ENCODE measurements at regions not wholly inside any gene's neighbourhood (a gene's known extent, or its start where the extent isn't known, plus 50 kb on each side); places are given as distances from the start of the nearest gene placed in this dataset.
"Not testable (repeated sequence)": the region's sequence is repeated elsewhere in the genome, so short reads cannot be mapped to it uniquely, and the experiment has no call there.

- no peak for TF ChIP-seq CTCF (IDR thresholded peaks at IDR 0.05)
- no peak for TF ChIP-seq POLR2A (IDR thresholded peaks at IDR 0.05)
- TF ChIP-seq POLR2AphosphoS5 (IDR thresholded peaks at IDR 0.05) = no peak
- no peak for TF ChIP-seq EP300 (IDR thresholded peaks at IDR 0.05)
- no peaks in the 10 kb centered on the region for H3K27me3 ChIP-seq
- H3K4me3 ChIP-seq = no peak overlapping the region
- H3K36me3 ChIP-seq = no peaks in the 10 kb centered on the region
- no peak for DNase-seq (ENCODE audit: low spot score in 2 of 2)
- 71% methylated on average over 5 of the region's 5 CpGs for WGBS
- H3K9me3 ChIP-seq = peaks cover 5% of the 10 kb centered on the region
- no peaks in the 10 kb centered on the region for H3K4me1 ChIP-seq
- no peak overlapping the region for H3K27ac ChIP-seq
These were observed 806.1 kb upstream of the LRATD1 start for GRCh38 chr2:13826314-13826853.

- no peaks in the 10 kb centered on the region for H3K4me1 ChIP-seq
- DNase-seq (ENCODE audit: low spot score in 2 of 2) = no peak
- 72% methylated on average over 6 of the region's 6 CpGs for WGBS
- H3K36me3 ChIP-seq = no peaks in the 10 kb centered on the region
- no peak overlapping the region for H3K4me3 ChIP-seq
- H3K27ac ChIP-seq = no peak overlapping the region
- TF ChIP-seq POLR2A (IDR thresholded peaks at IDR 0.05) (no peak), CTCF (IDR thresholded peaks at IDR 0.05) (no peak), POLR2AphosphoS5 (IDR thresholded peaks at IDR 0.05) (no peak), EP300 (IDR thresholded peaks at IDR 0.05) (no peak)
- H3K9me3 ChIP-seq = no peaks in the 10 kb centered on the region
- H3K27me3 ChIP-seq = no peaks in the 10 kb centered on the region
These were observed 773.9 kb upstream of the LRATD1 start for GRCh38 chr2:13858626-13859025.

- not testable (repeated sequence) for H3K4me3 ChIP-seq; H3K27ac ChIP-seq; H3K27me3 ChIP-seq; H3K4me1 ChIP-seq; H3K36me3 ChIP-seq; DNase-seq (ENCODE audit: low spot score in 2 of 2); H3K9me3 ChIP-seq
These were observed 764.2 kb upstream of the LRATD1 start for GRCh38 chr2:13868275-13868674.

GRCh38 chr2:13876491-13877037, 756.0 kb upstream of the LRATD1 start:
- no peaks in the 10 kb centered on the region for H3K27me3 ChIP-seq
- no peak for DNase-seq (ENCODE audit: low spot score in 2 of 2)
- no peaks in the 10 kb centered on the region for H3K36me3 ChIP-seq
- H3K4me1 ChIP-seq = no peaks in the 10 kb centered on the region
- H3K4me3 ChIP-seq = no peak overlapping the region
- 64% methylated on average over 10 of the region's 10 CpGs for WGBS
- H3K27ac ChIP-seq = no peak overlapping the region
- TF ChIP-seq POLR2A (IDR thresholded peaks at IDR 0.05) (no peak), EP300 (IDR thresholded peaks at IDR 0.05) (no peak), POLR2AphosphoS5 (IDR thresholded peaks at IDR 0.05) (no peak), CTCF (IDR thresholded peaks at IDR 0.05) (no peak)
- H3K9me3 ChIP-seq = no peaks in the 10 kb centered on the region

- Histone ChIP-seq H3K4me3 (no peak overlapping the region), H3K4me1 (no peaks in the 10 kb centered on the region), H3K36me3 (no peaks in the 10 kb centered on the region), H3K9me3 (no peaks in the 10 kb centered on the region), H3K27me3 (no peaks in the 10 kb centered on the region), H3K27ac (no peak overlapping the region)
- DNase-seq (ENCODE audit: low spot score in 2 of 2) = no peak
- 75% methylated on average over 2 of the region's 2 CpGs for WGBS
- TF ChIP-seq EP300 (IDR thresholded peaks at IDR 0.05) (no peak), POLR2AphosphoS5 (IDR thresholded peaks at IDR 0.05) (no peak), POLR2A (IDR thresholded peaks at IDR 0.05) (no peak), CTCF (IDR thresholded peaks at IDR 0.05) (no peak)
These were observed 754.9 kb upstream of the LRATD1 start for GRCh38 chr2:13877571-13877970.

Data from suprapubic skin (tissue), 4 donors.